ENCODE measurements at regions not wholly inside any gene's neighbourhood (a gene's known extent, or its start where the extent isn't known, plus 50 kb on each side); places are given as distances from the start of the nearest gene placed in this dataset.

- H3K36me3 ChIP-seq (ENCODE audit: low read depth) = no peaks in the 10 kb centered on the region
Observed at GRCh38 chr3:76378789-76379188, 593.4 kb upstream of the ZNF717 start.

GRCh38 chr3:76383781-76384180 is 598.4 kb upstream of the ZNF717 start:
- ChIA-PET CTCF (no interaction called here), POLR2A (ENCODE audit: unreplicated experiment) (no interaction called here)
- no TSS peak for BruUV-seq (replicated peaks)
- Histone ChIP-seq H4K20me1 (ENCODE audit: insufficient read depth) (no peaks in the 10 kb centered on the region), H2AFZ (no peak overlapping the region), H3K9me3 (ENCODE audit: insufficient read depth, low read depth) (no peaks in the 10 kb centered on the region), H3K4me1 (replicated peaks; ENCODE audit: insufficient read depth) (no peaks in the 10 kb centered on the region), H3K9me2 (ENCODE audit: insufficient read depth) (no peaks in the 10 kb centered on the region), H3F3A (ENCODE audit: insufficient read depth, low read depth) (no peaks in the 10 kb centered on the region), H3K27me3 (ENCODE audit: insufficient read depth, low read depth) (no peaks in the 10 kb centered on the region), H3K27ac (no peak overlapping the region), H3K79me2 (ENCODE audit: low read depth) (no peaks in the 10 kb centered on the region), H3K36me3 (ENCODE audit: low read depth) (no peaks in the 10 kb centered on the region), H3K4me2 (no peak overlapping the region), H3K4me3 (no peak overlapping the region)
- intact Hi-C loops (cut with micrococcal nuclease; ENCODE audit: unreplicated experiment) = no loop called here
- TF ChIP-seq CTCF (conservative IDR thresholded peaks at IDR 0.05) = no peak
- no peak for TF ChIP-seq EZH2 (IDR thresholded peaks at IDR 0.05; ENCODE audit: low read depth)
- no peak for DNase-seq

More at GRCh38 chr3:76378789-76379188, 593.4 kb upstream of the ZNF717 start:
- Histone ChIP-seq H3K27ac (no peak overlapping the region), H3K9me3 (ENCODE audit: insufficient read depth, low read depth) (no peaks in the 10 kb centered on the region; the same call in 1 of the 2 replicates), H3K4me2 (no peak overlapping the region), H3F3A (ENCODE audit: insufficient read depth, low read depth) (no peaks in the 10 kb centered on the region), H3K27me3 (ENCODE audit: insufficient read depth, low read depth) (no peaks in the 10 kb centered on the region), H3K4me1 (replicated peaks; ENCODE audit: insufficient read depth) (no peaks in the 10 kb centered on the region), H4K20me1 (ENCODE audit: insufficient read depth) (no peaks in the 10 kb centered on the region), H3K4me3 (no peak overlapping the region), H3K79me2 (ENCODE audit: low read depth) (no peaks in the 10 kb centered on the region), H2AFZ (no peak overlapping the region), H3K9me2 (ENCODE audit: insufficient read depth) (no peaks in the 10 kb centered on the region)
- no peak for TF ChIP-seq CTCF (conservative IDR thresholded peaks at IDR 0.05)
- no peak for TF ChIP-seq EZH2 (IDR thresholded peaks at IDR 0.05; ENCODE audit: low read depth)
- CTCF ChIA-PET = no interaction called here
- no TSS peak for BruUV-seq (replicated peaks)
- intact Hi-C loops (cut with micrococcal nuclease; ENCODE audit: unreplicated experiment) = no loop called here
- POLR2A ChIA-PET (ENCODE audit: unreplicated experiment) = no interaction called here
- no peak for DNase-seq

- no peaks in the 10 kb centered on the region for H3K36me3 ChIP-seq (ENCODE audit: low read depth)
- H3K27me3 ChIP-seq (ENCODE audit: insufficient read depth, low read depth) = no peaks in the 10 kb centered on the region
- H3K9me2 ChIP-seq (ENCODE audit: insufficient read depth) = no peaks in the 10 kb centered on the region
- DNase-seq = no peak
- no peaks in the 10 kb centered on the region for H3K4me1 ChIP-seq (replicated peaks; ENCODE audit: insufficient read depth)
- no peak overlapping the region for H3K27ac ChIP-seq
- CTCF ChIA-PET = no interaction called here
- intact Hi-C loops (cut with micrococcal nuclease; ENCODE audit: unreplicated experiment) = no loop called here
- H4K20me1 ChIP-seq (ENCODE audit: insufficient read depth) = no peaks in the 10 kb centered on the region
- no peak overlapping the region for H3K4me2 ChIP-seq
- TF ChIP-seq EZH2 (IDR thresholded peaks at IDR 0.05; ENCODE audit: low read depth) (no peak), CTCF (conservative IDR thresholded peaks at IDR 0.05) (no peak)
- BruUV-seq (replicated peaks) = no TSS peak
- POLR2A ChIA-PET (ENCODE audit: unreplicated experiment) = no interaction called here
- no peaks in the 10 kb centered on the region for H3F3A ChIP-seq (ENCODE audit: insufficient read depth, low read depth)
- no peak overlapping the region for H3K4me3 ChIP-seq
- no peaks in the 10 kb centered on the region for H3K9me3 ChIP-seq (ENCODE audit: insufficient read depth, low read depth)
- H2AFZ ChIP-seq = no peak overlapping the region
- H3K79me2 ChIP-seq (ENCODE audit: low read depth) = no peaks in the 10 kb centered on the region
Observed at GRCh38 chr3:76387000-76387399, 601.7 kb upstream of the ZNF717 start.

All from PC-9 (cell line).